Kidney epithelial cell (primary cell): ENCODE measurements at regions not wholly inside any gene's neighbourhood (a gene's known extent, or its start where the extent isn't known, plus 50 kb on each side); places are given as distances from the start of the nearest gene placed in this dataset.
A peak's percentile ranks its signal among the peaks of the same experiment; 100 is the strongest.

Experiments
- DNase-seq: peaks from one replicate; pipeline ENCODE4 v3.0.0-alpha.2; 2010; ENCODE audit warnings: low read depth
- H3K27me3 ChIP-seq: 2 replicates; pipeline ENCODE4 v1.6.0; 2011; ENCODE audit warnings: low read length; ENCODE audit not compliant: control insufficient read depth, insufficient read depth
- H3K36me3 ChIP-seq: 2 replicates; pipeline ENCODE4 v1.5.1; 2011; ENCODE audit warnings: low read length; ENCODE audit not compliant: control insufficient read depth, insufficient read depth
- H3K4me3 ChIP-seq: 2 replicates; pipeline ENCODE4 v1.5.1; 2011; ENCODE audit warnings: low read depth, mild to moderate bottlenecking, control low read depth, low read length
- TF ChIP-seq, protein P1 (sequence below): IDR thresholded peaks from 2 replicates; pipeline ENCODE4 v1.5.1; 2011; ENCODE audit warnings: mild to moderate bottlenecking, moderate library complexity, low read length, control low read depth, inconsistent platforms; ENCODE audit not compliant: insufficient read depth, poor library complexity, severe bottlenecking

GRCh38 chr4:157880761-157881160, 292.1 kb downstream of the GASK1B start:
- no peaks in the 10 kb centered on the region for H3K27me3 ChIP-seq
- no peaks in the 10 kb centered on the region for H3K36me3 ChIP-seq
- no peak for DNase-seq

DNA sequence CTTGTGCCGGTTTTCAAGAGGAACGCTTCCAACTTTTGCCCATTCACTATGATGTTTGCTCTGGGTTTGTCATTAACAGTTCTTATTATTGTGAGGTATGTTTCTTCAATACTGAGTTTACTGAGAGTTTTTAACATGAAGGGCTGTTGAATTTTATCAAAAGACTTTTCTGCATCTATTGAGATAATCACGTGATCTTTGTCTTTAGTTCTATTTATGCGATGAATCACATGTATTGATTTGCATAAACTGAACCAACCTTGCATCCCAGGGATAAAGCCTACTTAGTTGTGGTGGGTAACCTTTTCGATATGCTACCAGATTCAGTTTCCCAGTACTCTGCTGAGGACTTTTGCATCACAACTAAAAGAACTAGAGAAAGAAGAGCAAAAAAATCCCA, 318.0 kb downstream of the GASK1B start:
- no peak for DNase-seq
- TF ChIP-seq, protein P1, sequence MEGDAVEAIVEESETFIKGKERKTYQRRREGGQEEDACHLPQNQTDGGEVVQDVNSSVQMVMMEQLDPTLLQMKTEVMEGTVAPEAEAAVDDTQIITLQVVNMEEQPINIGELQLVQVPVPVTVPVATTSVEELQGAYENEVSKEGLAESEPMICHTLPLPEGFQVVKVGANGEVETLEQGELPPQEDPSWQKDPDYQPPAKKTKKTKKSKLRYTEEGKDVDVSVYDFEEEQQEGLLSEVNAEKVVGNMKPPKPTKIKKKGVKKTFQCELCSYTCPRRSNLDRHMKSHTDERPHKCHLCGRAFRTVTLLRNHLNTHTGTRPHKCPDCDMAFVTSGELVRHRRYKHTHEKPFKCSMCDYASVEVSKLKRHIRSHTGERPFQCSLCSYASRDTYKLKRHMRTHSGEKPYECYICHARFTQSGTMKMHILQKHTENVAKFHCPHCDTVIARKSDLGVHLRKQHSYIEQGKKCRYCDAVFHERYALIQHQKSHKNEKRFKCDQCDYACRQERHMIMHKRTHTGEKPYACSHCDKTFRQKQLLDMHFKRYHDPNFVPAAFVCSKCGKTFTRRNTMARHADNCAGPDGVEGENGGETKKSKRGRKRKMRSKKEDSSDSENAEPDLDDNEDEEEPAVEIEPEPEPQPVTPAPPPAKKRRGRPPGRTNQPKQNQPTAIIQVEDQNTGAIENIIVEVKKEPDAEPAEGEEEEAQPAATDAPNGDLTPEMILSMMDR, result no peak
- no peak overlapping the region for H3K4me3 ChIP-seq
- no peaks in the 10 kb centered on the region for H3K36me3 ChIP-seq
- H3K27me3 ChIP-seq, result no peaks in the 10 kb centered on the region

More at GRCh38 chr4:157880761-157881160, 292.1 kb downstream of the GASK1B start:
- TF ChIP-seq, protein P1, result no peak
- no peak overlapping the region for H3K4me3 ChIP-seq

DNA sequence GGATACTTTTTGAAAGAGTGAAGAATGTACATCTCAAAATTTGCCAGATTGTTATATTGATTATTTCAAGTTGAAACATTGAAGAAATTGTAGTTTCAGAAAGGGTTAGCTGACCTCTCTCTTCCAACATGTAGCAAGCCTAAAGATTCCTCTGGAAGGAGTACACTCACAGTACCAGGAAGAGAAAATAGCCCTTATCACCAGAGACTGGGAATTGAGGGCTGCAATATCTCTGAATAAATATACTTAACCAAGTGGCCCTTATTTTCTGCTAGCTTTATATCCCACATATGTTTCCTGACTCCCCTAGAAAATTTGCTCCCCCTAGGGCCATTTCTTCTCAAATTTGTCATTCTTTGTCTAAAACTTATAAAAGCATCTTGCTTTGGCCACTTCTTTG, 332.2 kb downstream of the GASK1B start:
- H3K4me3 ChIP-seq, result no peak overlapping the region
- H3K27me3 ChIP-seq, result no peaks in the 10 kb centered on the region
- H3K36me3 ChIP-seq, result no peaks in the 10 kb centered on the region
- no peak for DNase-seq
- TF ChIP-seq, protein P1, result no peak

DNA sequence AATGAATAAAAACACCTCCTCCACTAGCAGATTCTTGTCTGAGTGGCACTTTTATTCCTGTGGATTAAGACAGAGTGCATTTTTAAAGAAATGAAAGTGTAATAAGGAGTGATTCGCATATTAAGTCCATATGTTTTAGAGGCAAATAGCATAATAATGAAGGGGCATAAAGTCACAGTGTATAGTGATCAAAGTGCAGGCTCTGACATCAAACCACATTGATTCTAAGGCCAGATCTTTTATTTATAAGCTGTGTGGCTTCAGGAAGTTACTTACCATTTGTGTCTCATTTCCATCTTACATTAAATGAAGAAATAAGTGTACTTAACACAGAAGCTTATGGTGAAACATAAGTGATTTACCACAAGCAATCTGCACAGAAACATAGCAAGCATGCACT, 332.8 kb downstream of the GASK1B start:
- Histone ChIP-seq H3K4me3 (no peak overlapping the region), H3K36me3 (no peaks in the 10 kb centered on the region), H3K27me3 (no peaks in the 10 kb centered on the region)
- TF ChIP-seq, protein P1, result no peak
- DNase-seq, result no peak

GRCh38 chr4:157838366-157838765, 334.5 kb downstream of the GASK1B start:
- TF ChIP-seq, protein P1, result no peak
- H3K27me3 ChIP-seq, result no peaks in the 10 kb centered on the region
- H3K36me3 ChIP-seq, result no peaks in the 10 kb centered on the region
- peak; percentile 5 for DNase-seq
- no peak overlapping the region for H3K4me3 ChIP-seq

DNA sequence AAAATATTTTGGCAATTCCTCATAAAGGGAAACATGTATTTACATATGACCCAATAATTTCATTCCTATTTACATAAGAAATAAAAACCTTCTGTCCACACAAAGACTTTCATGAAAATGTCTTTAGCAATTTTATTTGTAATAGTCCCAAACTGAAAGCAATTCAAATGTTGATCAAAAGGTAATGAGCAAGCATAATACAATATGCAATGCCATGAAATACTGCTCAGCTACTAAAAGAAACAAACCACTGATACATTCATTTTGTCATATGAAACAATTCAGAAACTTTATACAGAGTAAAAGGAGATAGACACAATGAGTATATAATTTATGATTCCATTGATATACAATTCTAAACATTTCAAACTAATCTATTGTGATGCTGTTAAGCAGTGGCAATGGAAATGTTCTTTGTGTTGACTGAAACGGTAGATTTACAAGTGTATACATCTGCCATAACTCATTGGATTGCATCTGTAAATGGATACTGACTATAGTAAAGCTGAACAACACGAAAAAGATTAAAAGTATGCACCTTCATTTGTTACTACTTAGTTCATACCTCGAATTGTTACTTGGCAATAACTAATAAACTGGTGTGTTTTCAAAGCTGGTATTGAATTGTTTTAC, 335.6 kb downstream of the GASK1B start:
- TF ChIP-seq, protein P1, result no peak
- no peaks in the 10 kb centered on the region for H3K36me3 ChIP-seq
- no peak overlapping the region for H3K4me3 ChIP-seq
- no peaks in the 10 kb centered on the region for H3K27me3 ChIP-seq
- DNase-seq, result no peak
